NT2/D1 (cell line): ENCODE measurements at regions not wholly inside any gene's neighbourhood (a gene's known extent, or its start where the extent isn't known, plus 50 kb on each side); places are given as distances from the start of the nearest gene placed in this dataset.

ENCODE experiments used
- SUZ12 ChIP-seq: IDR thresholded peaks from 2 replicates; pipeline ENCODE4 v1.6.1; 2011; ENCODE audit not compliant: insufficient read length, insufficient read depth; ENCODE audit errors: extremely low read depth
- YY1 ChIP-seq: IDR thresholded peaks from 2 replicates; pipeline ENCODE4 v1.6.1; 2011; ENCODE audit not compliant: insufficient read length, insufficient read depth
- ZNF274 ChIP-seq: IDR thresholded peaks from 2 replicates; pipeline ENCODE4 v1.6.1; 2011; ENCODE audit warnings: mild to moderate bottlenecking, low read depth, low read length

GRCh38 chr3:4079339-4080195 lies 223.6 kb upstream of the SETMAR start:
- TF ChIP-seq YY1: no peak
- no peak for TF ChIP-seq ZNF274
- TF ChIP-seq SUZ12: no peak
